ENCODE measurements at regions not wholly inside any gene's neighbourhood (a gene's known extent, or its start where the extent isn't known, plus 50 kb on each side); places are given as distances from the start of the nearest gene placed in this dataset.

- WGBS (ENCODE audit: insufficient coverage), result 100% methylated on average over 1 of the region's 5 CpGs
These were observed 121.2 kb upstream of the RBPJ start for GRCh38 chr4:26199596-26199995.

GRCh38 chr4:26201120-26201519 lies 119.7 kb upstream of the RBPJ start:
- H3K27ac ChIP-seq (ENCODE audit: low read length in 2 of 2), result no peak overlapping the region
- Mint-ChIP-seq H3K4me3 (no peak overlapping the region), H3K27me3 (peaks cover 27% of the 10 kb centered on the region), H3K9me3 (ENCODE audit: insufficient read depth) (no peaks in the 10 kb centered on the region), H3K4me1 (peaks cover 8% of the 10 kb centered on the region), H3K27ac (no peak overlapping the region)
- no peaks in the 10 kb centered on the region for H3K9me3 ChIP-seq (ENCODE audit: control extremely low read depth in 1 of 3, control insufficient read depth in 2 of 3, insufficient read depth in 1 of 3, low read length in 2 of 3)
- H3K4me2 ChIP-seq (replicated peaks; ENCODE audit: low read depth, low read length, poor library complexity, severe bottlenecking), result no peak overlapping the region
- 100% methylated on average over 1 of the region's 2 CpGs for WGBS (ENCODE audit: insufficient coverage)
- ChIA-PET CTCF (no interaction called here), POLR2A (no interaction called here)
- DNase-seq, result no peak
- H3K27me3 ChIP-seq (replicated peaks in 1 of 4; ENCODE audit: control extremely low read depth in 1 of 4, control insufficient read depth in 3 of 4, insufficient read depth in 4 of 4, low read length in 3 of 4), result no peaks in the 10 kb centered on the region
- H3K36me3 ChIP-seq (replicated peaks in 1 of 2; ENCODE audit: control extremely low read depth in 1 of 2, control insufficient read depth in 1 of 2, extremely low read depth in 1 of 2, insufficient read depth in 2 of 2, low read length in 1 of 2), result no peaks in the 10 kb centered on the region
- no peaks in the 10 kb centered on the region for H4K20me1 ChIP-seq (ENCODE audit: control insufficient read depth, insufficient read depth, low read length, poor library complexity, severe bottlenecking)
- H3K9ac ChIP-seq (ENCODE audit: low read length), result no peak overlapping the region
- no peak overlapping the region for H3K4me3 ChIP-seq (ENCODE audit: control extremely low read depth in 1 of 5, extremely low read depth in 1 of 5, insufficient read depth in 1 of 5, low read depth in 2 of 5, low read length in 4 of 5)
- no peaks in the 10 kb centered on the region for H3K79me2 ChIP-seq (ENCODE audit: control insufficient read depth, insufficient read depth, low read length)
- no peak for ATAC-seq (ENCODE audit: low read depth)
- no peak for TF ChIP-seq CTCF (IDR thresholded peaks at IDR 0.05)
- TF ChIP-seq EZH2 (IDR thresholded peaks at IDR 0.05; ENCODE audit: borderline replicate concordance, insufficient read depth, low read depth, low read length, poor library complexity, severe bottlenecking), result no peak
- H3K4me1 ChIP-seq (ENCODE audit: control insufficient read depth in 2 of 2, insufficient read depth in 2 of 2, low read length in 2 of 2), result peaks cover 0 to 7% of the 10 kb centered on the region in 2 donors
- intact Hi-C loops (cut with micrococcal nuclease), result no loop called here
- no peak overlapping the region for H2AFZ ChIP-seq (ENCODE audit: insufficient read depth, low read depth, low read length, poor library complexity, severe bottlenecking)

More at GRCh38 chr4:26199596-26199995, 121.2 kb upstream of the RBPJ start:
- H3K79me2 ChIP-seq (ENCODE audit: control insufficient read depth, insufficient read depth, low read length), result no peaks in the 10 kb centered on the region
- DNase-seq, result no peak
- no peak overlapping the region for H3K4me3 ChIP-seq (ENCODE audit: control extremely low read depth in 1 of 5, extremely low read depth in 1 of 5, insufficient read depth in 1 of 5, low read depth in 2 of 5, low read length in 4 of 5)
- H3K9me3 Mint-ChIP-seq (ENCODE audit: insufficient read depth), result no peaks in the 10 kb centered on the region
- H2AFZ ChIP-seq (ENCODE audit: insufficient read depth, low read depth, low read length, poor library complexity, severe bottlenecking), result no peak overlapping the region
- no peak for TF ChIP-seq CTCF (IDR thresholded peaks at IDR 0.05)
- no peak for TF ChIP-seq EZH2 (IDR thresholded peaks at IDR 0.05; ENCODE audit: borderline replicate concordance, insufficient read depth, low read depth, low read length, poor library complexity, severe bottlenecking)
- ATAC-seq (ENCODE audit: low read depth), result no peak
- H3K36me3 ChIP-seq (replicated peaks in 1 of 2; ENCODE audit: control extremely low read depth in 1 of 2, control insufficient read depth in 1 of 2, extremely low read depth in 1 of 2, insufficient read depth in 2 of 2, low read length in 1 of 2), result no peaks in the 10 kb centered on the region
- peaks cover 23% of the 10 kb centered on the region for H3K27me3 Mint-ChIP-seq
- no peak overlapping the region for H3K9ac ChIP-seq (ENCODE audit: low read length)
- H3K4me2 ChIP-seq (replicated peaks; ENCODE audit: low read depth, low read length, poor library complexity, severe bottlenecking), result no peak overlapping the region
- ChIA-PET CTCF (interaction anchor here (1.5 kb wide), 1 partner anchor 10 kb away, joined by 3 read pairs; no protein-coding TSS in a partner anchor), POLR2A (no interaction called here)
- no peaks in the 10 kb centered on the region for H4K20me1 ChIP-seq (ENCODE audit: control insufficient read depth, insufficient read depth, low read length, poor library complexity, severe bottlenecking)
- H3K4me1 ChIP-seq (ENCODE audit: control insufficient read depth in 2 of 2, insufficient read depth in 2 of 2, low read length in 2 of 2), result peaks cover 0 to 7% of the 10 kb centered on the region in 2 donors
- H3K27me3 ChIP-seq (replicated peaks in 1 of 4; ENCODE audit: control extremely low read depth in 1 of 4, control insufficient read depth in 3 of 4, insufficient read depth in 4 of 4, low read length in 3 of 4), result no peaks in the 10 kb centered on the region
- no peaks in the 10 kb centered on the region for H3K9me3 ChIP-seq (ENCODE audit: control extremely low read depth in 1 of 3, control insufficient read depth in 2 of 3, insufficient read depth in 1 of 3, low read length in 2 of 3)
- no peak overlapping the region for H3K27ac Mint-ChIP-seq
- intact Hi-C loops (cut with micrococcal nuclease), result no loop called here
- peaks cover 8% of the 10 kb centered on the region for H3K4me1 Mint-ChIP-seq
- H3K4me3 Mint-ChIP-seq, result no peak overlapping the region
- H3K27ac ChIP-seq (ENCODE audit: low read length in 2 of 2), result no peak overlapping the region
